GM12878 (cell line): ENCODE measurements at regions not wholly inside any gene's neighbourhood (a gene's known extent, or its start where the extent isn't known, plus 50 kb on each side); places are given as distances from the start of the nearest gene placed in this dataset.

ENCODE experiments used
- BCLAF1 ChIP-seq: fragments of 450-650 bp; IDR thresholded peaks from 2 replicates; pipeline ENCODE4 v1.6.1; 2017; ENCODE audit warnings: antibody characterized with exemption, mild to moderate bottlenecking, moderate library complexity
- CBFB ChIP-seq: IDR thresholded peaks from 2 replicates; pipeline ENCODE4 v1.6.1; 2016; ENCODE audit warnings: antibody characterized with exemption, low read depth
- EP300 ChIP-seq, 2 experiments: fragments of 150-350 bp in 1 of 2; IDR thresholded peaks; 2 replicates each; pipeline ENCODE4 v1.6.1; 2011 to 2012; ENCODE audit warnings: low read depth in 2 of 2, low read length in 2 of 2, borderline replicate concordance in 1 of 2, improper control_type of control experiment in 1 of 2, inconsistent platforms in 1 of 2; ENCODE audit not compliant: control insufficient read depth in 1 of 2
- EZH2 ChIP-seq: IDR thresholded peaks from 2 replicates; pipeline ENCODE4 v1.6.1; 2012; ENCODE audit warnings: low read depth, mild to moderate bottlenecking, control low read depth, inconsistent platforms, low read length, borderline replicate concordance; ENCODE audit not compliant: control insufficient read depth
- POLR2A ChIP-seq: IDR thresholded peaks from 2 replicates; pipeline ENCODE4 v1.6.1; 2011; ENCODE audit warnings: low read depth, mild to moderate bottlenecking, low read length
- REST ChIP-seq: IDR thresholded peaks from 2 replicates; pipeline ENCODE4 v1.6.1; 2012; ENCODE audit warnings: mild to moderate bottlenecking, low read depth, low read length
- TF ChIP-seq, protein P1 (sequence below), 3 experiments: IDR thresholded peaks in 2 of 3; conservative IDR thresholded peaks in 1 of 3; 2 replicates each; pipeline ENCODE4 v1.5.1; 2011; ENCODE audit warnings: low read depth in 3 of 3, low read length in 3 of 3, mild to moderate bottlenecking in 3 of 3, control low read depth in 2 of 3, moderate library complexity in 2 of 3, inconsistent platforms in 1 of 3, mixed read lengths in 1 of 3; ENCODE audit not compliant: control insufficient read depth in 2 of 3, insufficient read depth in 1 of 3; ENCODE audit errors: extremely low read depth in 1 of 3

- no peak for TF ChIP-seq POLR2A
- TF ChIP-seq, protein P1, sequence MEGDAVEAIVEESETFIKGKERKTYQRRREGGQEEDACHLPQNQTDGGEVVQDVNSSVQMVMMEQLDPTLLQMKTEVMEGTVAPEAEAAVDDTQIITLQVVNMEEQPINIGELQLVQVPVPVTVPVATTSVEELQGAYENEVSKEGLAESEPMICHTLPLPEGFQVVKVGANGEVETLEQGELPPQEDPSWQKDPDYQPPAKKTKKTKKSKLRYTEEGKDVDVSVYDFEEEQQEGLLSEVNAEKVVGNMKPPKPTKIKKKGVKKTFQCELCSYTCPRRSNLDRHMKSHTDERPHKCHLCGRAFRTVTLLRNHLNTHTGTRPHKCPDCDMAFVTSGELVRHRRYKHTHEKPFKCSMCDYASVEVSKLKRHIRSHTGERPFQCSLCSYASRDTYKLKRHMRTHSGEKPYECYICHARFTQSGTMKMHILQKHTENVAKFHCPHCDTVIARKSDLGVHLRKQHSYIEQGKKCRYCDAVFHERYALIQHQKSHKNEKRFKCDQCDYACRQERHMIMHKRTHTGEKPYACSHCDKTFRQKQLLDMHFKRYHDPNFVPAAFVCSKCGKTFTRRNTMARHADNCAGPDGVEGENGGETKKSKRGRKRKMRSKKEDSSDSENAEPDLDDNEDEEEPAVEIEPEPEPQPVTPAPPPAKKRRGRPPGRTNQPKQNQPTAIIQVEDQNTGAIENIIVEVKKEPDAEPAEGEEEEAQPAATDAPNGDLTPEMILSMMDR (IDR thresholded peaks at IDR 0.05 in 2 of 3, conservative IDR thresholded peaks at IDR 0.05 in 1 of 3; ENCODE audit: control insufficient read depth in 2 of 3, extremely low read depth in 1 of 3, insufficient read depth in 1 of 3, low read depth in 3 of 3, low read length in 3 of 3): no peak
- no peak for TF ChIP-seq REST
- no peak for TF ChIP-seq EZH2
- TF ChIP-seq EP300 (IDR thresholded peaks at IDR 0.05; ENCODE audit: borderline replicate concordance in 1 of 2, control insufficient read depth in 1 of 2, low read depth in 2 of 2, low read length in 2 of 2): no peak
- no peak for TF ChIP-seq CBFB
- TF ChIP-seq BCLAF1: no peak
Measured at GRCh38 chr7:156566812-156567549, 73.6 kb upstream of the RNF32 start.
